Bronchial epithelial cell (primary cell): ENCODE measurements at regions not wholly inside any gene's neighbourhood (a gene's known extent, or its start where the extent isn't known, plus 50 kb on each side); places are given as distances from the start of the nearest gene placed in this dataset.

Experiments
- DNase-seq: peaks from one replicate; pipeline ENCODE4 v3.0.0-alpha.2; 2010; ENCODE audit warnings: low read depth
- FAIRE-seq: peaks from 2 replicates; lab custom pipeline; 2011; peaks lifted over from hg19 to GRCh38; lab: Jason Lieb, UNC
- H3K27me3 ChIP-seq: 2 replicates; pipeline ENCODE4 v1.5.1; 2011; ENCODE audit warnings: low read length; ENCODE audit not compliant: control insufficient read depth, insufficient read depth
- H3K36me3 ChIP-seq: 2 replicates; pipeline ENCODE4 v1.5.1; 2011; ENCODE audit warnings: low read length; ENCODE audit not compliant: control insufficient read depth, insufficient read depth
- H3K4me3 ChIP-seq: 2 replicates; pipeline ENCODE4 v1.5.1; 2011; ENCODE audit warnings: mild to moderate bottlenecking, low read depth, low read length, control low read depth
- TF ChIP-seq, protein P1 (sequence below): IDR thresholded peaks from 2 replicates; pipeline ENCODE4 v1.5.1; 2011; ENCODE audit warnings: mild to moderate bottlenecking, moderate library complexity, low read length, control low read depth, inconsistent platforms; ENCODE audit not compliant: insufficient read depth, severe bottlenecking

DNA sequence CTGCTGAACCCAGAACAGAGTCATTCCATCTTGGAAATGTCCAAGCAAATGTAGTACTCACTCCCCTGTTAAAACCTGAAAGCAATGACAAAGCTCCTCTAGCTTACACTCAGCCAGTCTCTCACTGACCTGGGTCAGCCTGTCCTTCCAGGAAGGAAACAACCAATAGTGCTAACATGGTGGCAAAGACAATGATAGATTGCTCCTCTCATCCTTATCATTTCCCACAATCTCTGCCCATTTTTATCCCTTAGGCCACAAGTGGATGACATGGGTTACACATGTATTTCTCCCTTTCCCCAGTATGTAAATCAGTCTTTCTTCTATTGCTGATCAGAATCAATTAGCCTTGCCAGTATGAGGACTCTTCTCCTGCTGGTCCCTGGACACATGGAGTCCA, 154.6 kb upstream of the SESN3 start:
- no peaks in the 10 kb centered on the region for H3K36me3 ChIP-seq
- FAIRE-seq (no peak), DNase-seq (no peak)
- TF ChIP-seq, protein P1, sequence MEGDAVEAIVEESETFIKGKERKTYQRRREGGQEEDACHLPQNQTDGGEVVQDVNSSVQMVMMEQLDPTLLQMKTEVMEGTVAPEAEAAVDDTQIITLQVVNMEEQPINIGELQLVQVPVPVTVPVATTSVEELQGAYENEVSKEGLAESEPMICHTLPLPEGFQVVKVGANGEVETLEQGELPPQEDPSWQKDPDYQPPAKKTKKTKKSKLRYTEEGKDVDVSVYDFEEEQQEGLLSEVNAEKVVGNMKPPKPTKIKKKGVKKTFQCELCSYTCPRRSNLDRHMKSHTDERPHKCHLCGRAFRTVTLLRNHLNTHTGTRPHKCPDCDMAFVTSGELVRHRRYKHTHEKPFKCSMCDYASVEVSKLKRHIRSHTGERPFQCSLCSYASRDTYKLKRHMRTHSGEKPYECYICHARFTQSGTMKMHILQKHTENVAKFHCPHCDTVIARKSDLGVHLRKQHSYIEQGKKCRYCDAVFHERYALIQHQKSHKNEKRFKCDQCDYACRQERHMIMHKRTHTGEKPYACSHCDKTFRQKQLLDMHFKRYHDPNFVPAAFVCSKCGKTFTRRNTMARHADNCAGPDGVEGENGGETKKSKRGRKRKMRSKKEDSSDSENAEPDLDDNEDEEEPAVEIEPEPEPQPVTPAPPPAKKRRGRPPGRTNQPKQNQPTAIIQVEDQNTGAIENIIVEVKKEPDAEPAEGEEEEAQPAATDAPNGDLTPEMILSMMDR: no peak
- no peak overlapping the region for H3K4me3 ChIP-seq
- no peaks in the 10 kb centered on the region for H3K27me3 ChIP-seq

DNA sequence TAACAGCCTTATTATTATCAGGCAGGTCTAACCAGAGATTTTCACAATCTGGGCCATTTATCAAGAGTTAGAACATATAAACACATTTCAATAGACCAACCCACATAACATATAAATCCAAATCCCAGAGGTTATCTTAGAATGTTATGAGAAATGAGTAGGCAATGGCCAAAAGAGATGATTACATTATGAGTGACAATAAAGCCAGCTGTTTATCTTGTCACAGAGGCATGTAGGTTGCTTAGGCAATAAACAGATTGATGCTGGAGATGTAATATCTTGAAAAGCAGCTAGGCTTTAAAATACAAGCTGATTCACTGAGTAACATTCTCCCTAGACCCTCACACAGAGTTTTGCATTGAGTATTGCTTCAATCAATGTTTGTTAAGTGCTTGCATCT, 148.5 kb upstream of the SESN3 start:
- no peak for DNase-seq
- no peak for FAIRE-seq
- Histone ChIP-seq H3K27me3 (no peaks in the 10 kb centered on the region), H3K36me3 (no peaks in the 10 kb centered on the region), H3K4me3 (no peak overlapping the region)
- TF ChIP-seq, protein P1: no peak

DNA sequence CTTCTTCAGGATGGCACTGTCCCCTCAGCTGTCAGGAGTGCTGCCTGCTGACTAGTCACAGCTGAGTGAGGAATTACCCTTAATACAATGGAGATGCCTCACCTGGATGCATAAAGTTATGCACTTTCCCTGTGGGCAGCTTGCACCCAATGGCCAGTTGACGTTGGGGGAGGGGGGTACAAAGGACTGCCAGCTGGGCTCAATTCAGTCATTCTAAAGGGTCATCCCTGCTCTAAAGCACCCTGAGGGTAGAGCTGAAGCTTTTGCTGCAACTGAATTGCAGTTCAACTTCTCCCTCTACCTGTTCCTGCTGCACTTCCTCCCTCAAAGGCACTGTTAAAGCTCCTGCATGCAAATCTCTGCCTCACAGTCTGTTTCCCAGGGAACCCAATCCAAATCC, 147.8 kb upstream of the SESN3 start:
- TF ChIP-seq, protein P1: no peak
- Histone ChIP-seq H3K36me3 (no peaks in the 10 kb centered on the region), H3K4me3 (no peak overlapping the region), H3K27me3 (no peaks in the 10 kb centered on the region)
- FAIRE-seq (no peak), DNase-seq (no peak)

DNA sequence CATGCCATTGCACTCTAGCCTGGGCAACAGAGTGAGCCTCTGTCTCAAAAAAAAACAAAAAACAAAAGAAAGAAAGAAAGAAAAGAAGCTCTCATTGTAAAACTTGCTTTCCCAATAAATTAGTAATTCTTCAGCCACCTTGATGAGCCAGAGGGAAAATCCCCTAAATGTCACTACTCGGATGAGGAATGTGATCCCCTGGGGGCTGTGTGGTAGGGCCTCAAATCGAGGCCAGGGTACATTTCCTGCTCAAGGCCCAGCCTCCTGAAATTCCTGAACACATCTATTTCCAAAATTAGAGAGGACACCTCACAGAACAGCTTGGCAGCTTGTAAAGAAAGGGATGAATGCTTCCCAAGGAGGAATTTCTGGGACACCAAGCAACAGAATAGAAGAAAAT, 147.1 kb upstream of the SESN3 start:
- Histone ChIP-seq H3K27me3 (no peaks in the 10 kb centered on the region), H3K36me3 (no peaks in the 10 kb centered on the region), H3K4me3 (no peak overlapping the region)
- FAIRE-seq: no peak
- DNase-seq: peak; percentile 57
- TF ChIP-seq, protein P1: no peak

DNA sequence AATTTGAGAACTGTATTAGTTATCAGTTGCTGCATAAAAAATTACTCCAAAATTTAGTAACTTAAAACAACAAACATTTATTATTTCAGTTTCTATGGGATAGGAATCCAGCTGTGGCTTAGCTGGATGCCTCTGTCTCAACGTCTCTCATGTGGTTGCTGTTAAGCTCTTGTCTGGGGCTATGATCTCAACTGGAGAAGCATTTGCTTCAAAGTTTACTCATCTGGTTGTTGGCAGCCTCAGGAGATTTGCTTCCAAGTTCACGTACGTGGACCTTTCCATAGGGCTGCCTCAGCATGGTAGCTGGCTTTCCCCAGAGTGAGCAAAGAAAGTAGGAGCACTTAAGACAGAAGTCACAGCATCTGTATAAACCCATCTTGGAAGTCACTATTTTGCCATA, 144.9 kb upstream of the SESN3 start:
- no peak overlapping the region for H3K4me3 ChIP-seq
- no peaks in the 10 kb centered on the region for H3K27me3 ChIP-seq
- DNase-seq (peak; percentile 65), FAIRE-seq (no peak)
- no peaks in the 10 kb centered on the region for H3K36me3 ChIP-seq
- TF ChIP-seq, protein P1: no peak

DNA sequence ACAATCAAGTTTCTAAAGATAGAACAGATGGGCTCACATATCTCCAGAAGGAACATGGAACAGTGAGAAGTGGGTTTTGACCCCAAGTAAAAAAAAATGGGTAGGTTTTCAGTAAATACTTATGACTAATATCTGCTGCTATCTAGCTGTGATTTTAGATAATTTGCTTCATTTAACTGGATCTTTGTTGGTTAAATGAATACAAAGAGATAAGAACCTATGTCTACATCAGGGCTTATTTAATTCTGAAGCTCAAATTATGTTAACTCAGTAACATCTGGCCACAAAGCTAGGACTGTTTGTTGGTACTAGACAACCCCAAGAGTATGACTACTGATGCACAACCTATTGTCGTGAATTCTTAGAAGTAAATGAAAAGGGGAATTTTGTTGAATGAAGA, 144.4 kb upstream of the SESN3 start:
- FAIRE-seq: no peak
- Histone ChIP-seq H3K4me3 (no peak overlapping the region), H3K27me3 (no peaks in the 10 kb centered on the region), H3K36me3 (no peaks in the 10 kb centered on the region)
- DNase-seq: no peak
- TF ChIP-seq, protein P1: no peak
